ENCODE measurements at regions not wholly inside any gene's neighbourhood (a gene's known extent, or its start where the extent isn't known, plus 50 kb on each side); places are given as distances from the start of the nearest gene placed in this dataset.
"Not testable (repeated sequence)": the region's sequence is repeated elsewhere in the genome, so short reads cannot be mapped to it uniquely, and the experiment has no call there.

DNA sequence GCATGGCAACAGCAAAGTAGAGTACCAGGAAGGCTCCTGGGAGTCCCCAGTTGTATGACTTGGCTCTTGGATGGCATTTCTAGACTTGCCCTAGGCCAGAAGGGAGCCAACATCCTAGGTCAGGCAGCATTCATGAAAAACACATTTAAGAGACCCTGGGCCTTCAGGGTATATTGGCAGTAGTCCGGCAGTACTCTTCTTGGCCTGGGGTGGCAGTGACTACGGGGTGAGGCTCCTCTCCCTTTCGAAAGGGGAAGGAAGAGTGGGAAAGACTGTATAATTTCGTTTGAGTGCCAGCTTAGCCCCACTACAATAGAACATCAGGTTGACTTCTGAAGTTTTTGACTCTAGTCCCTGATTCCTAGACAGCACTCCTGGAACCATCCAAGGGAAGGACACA is 136.4 kb downstream of the ZIC4 start:
- TF ChIP-seq, protein P1, sequence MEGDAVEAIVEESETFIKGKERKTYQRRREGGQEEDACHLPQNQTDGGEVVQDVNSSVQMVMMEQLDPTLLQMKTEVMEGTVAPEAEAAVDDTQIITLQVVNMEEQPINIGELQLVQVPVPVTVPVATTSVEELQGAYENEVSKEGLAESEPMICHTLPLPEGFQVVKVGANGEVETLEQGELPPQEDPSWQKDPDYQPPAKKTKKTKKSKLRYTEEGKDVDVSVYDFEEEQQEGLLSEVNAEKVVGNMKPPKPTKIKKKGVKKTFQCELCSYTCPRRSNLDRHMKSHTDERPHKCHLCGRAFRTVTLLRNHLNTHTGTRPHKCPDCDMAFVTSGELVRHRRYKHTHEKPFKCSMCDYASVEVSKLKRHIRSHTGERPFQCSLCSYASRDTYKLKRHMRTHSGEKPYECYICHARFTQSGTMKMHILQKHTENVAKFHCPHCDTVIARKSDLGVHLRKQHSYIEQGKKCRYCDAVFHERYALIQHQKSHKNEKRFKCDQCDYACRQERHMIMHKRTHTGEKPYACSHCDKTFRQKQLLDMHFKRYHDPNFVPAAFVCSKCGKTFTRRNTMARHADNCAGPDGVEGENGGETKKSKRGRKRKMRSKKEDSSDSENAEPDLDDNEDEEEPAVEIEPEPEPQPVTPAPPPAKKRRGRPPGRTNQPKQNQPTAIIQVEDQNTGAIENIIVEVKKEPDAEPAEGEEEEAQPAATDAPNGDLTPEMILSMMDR (conservative IDR thresholded peaks at IDR 0.05; ENCODE audit: low read depth, low read length) = no peak
- H3K4me3 ChIP-seq (ENCODE audit: low read depth, low read length) = no peak overlapping the region
- no peak for DNase-seq (ENCODE audit: low read depth)

DNA sequence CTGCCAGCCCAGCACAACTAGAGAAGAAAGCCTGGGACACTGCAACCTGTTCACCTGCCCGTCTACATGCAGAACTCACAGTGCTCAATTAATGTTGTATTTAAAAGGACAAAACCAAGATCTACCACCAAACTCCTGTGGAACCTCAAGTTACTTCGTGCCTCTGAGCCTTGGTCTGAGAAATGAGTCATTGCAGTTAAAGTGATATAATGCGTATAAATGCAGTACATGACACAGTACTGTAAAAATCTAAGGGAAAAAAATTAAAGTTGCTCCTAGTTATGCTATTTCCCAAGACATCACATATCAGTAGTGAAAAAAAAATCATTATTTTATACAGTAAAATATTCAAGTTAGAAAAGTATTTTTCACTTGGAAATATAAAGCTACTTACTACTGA is 138.9 kb downstream of the ZIC4 start:
- DNase-seq (ENCODE audit: low read depth) = peak; percentile 15
- no peak overlapping the region for H3K4me3 ChIP-seq (ENCODE audit: low read depth, low read length)
- TF ChIP-seq, protein P1 (conservative IDR thresholded peaks at IDR 0.05; ENCODE audit: low read depth, low read length) = no peak

DNA sequence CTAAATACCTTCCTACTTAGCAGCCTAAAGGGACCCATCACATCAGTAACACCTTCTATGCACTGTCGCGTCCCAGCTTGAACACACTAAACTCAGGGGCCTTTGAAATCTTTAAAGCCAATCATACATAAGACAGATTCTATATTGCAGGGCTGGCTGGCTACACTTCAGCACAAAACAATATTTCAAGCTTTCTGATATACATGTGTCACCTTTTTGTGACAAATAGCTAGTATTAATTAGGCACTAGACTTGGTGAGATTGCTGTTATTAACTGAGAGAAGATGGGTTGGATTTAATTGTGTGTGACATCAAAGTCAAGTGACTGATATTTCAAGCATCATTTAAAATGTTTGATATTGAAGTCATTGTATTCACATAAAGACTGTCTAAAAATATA is 148.4 kb downstream of the ZIC4 start:
- TF ChIP-seq, protein P1 (conservative IDR thresholded peaks at IDR 0.05; ENCODE audit: low read depth, low read length) = no peak
- no peak overlapping the region for H3K4me3 ChIP-seq (ENCODE audit: low read depth, low read length)
- no peak for DNase-seq (ENCODE audit: low read depth)

DNA sequence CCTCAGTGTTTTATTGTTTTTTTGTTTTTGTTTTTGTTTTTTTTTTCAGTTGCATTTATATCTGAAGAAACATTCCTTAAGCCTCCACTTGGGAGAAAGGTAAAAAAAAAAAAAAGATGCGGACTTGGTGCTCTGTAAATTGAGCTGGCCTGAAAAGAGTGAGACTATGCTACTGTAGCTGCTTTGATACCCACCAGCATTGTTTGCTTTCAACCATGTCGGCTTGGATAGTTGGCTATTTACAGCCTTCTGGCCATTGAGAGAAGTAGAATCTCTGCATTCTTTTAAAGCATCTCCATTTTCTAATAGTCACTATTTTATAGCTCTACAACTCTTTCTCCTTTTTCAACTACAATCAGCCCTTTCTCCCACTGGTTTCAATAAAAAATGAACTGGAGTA is 149.6 kb downstream of the ZIC4 start:
- no peak overlapping the region for H3K4me3 ChIP-seq (ENCODE audit: low read depth, low read length)
- TF ChIP-seq, protein P1 (conservative IDR thresholded peaks at IDR 0.05; ENCODE audit: low read depth, low read length) = no peak
- DNase-seq (ENCODE audit: low read depth) = no peak

DNA sequence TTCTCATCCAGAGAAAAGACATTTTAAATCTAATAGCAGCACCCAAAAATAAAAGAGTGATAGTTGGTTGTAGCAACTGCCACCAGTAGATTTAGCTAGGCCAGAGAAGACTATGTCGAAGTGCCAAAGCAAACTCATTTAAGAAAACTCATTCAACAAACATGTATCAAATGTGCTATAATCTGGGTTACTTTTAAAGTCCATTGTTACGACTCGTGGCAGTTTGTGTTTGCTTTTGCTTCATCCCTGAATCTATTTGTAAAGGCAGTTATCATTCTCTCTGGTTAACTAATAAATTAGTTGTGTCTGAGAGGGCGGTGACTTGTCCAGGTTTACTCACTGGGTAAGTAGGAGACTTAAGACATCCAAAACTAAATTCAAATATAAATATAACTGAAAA is 159.4 kb downstream of the ZIC4 start:
- H3K4me3 ChIP-seq (ENCODE audit: low read depth, low read length) = no peak overlapping the region
- TF ChIP-seq, protein P1 (conservative IDR thresholded peaks at IDR 0.05; ENCODE audit: low read depth, low read length) = no peak
- DNase-seq (ENCODE audit: low read depth) = no peak

DNA sequence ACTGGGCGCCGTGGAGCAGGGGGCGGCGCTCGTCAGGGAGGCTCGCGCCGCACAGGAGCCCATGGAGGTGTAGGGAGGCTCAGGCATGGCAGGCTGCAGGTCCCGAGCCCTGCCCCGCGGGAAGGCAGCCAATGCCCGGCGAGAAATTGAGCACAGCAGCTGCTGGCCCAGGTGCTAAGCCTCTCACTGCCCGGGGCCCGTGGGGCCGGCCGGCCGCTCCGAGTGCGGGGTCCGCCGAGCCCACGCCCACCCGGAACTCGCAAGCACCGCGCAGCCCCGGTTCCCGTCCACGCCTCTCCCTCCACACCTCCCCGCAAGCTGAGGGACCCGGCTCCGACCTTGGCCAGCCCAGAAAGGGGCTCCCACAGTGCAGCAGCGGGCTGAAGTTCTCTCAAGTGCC is 160.7 kb downstream of the ZIC4 start:
- H3K4me3 ChIP-seq (ENCODE audit: low read depth, low read length); DNase-seq (ENCODE audit: low read depth): not testable (repeated sequence)

DNA sequence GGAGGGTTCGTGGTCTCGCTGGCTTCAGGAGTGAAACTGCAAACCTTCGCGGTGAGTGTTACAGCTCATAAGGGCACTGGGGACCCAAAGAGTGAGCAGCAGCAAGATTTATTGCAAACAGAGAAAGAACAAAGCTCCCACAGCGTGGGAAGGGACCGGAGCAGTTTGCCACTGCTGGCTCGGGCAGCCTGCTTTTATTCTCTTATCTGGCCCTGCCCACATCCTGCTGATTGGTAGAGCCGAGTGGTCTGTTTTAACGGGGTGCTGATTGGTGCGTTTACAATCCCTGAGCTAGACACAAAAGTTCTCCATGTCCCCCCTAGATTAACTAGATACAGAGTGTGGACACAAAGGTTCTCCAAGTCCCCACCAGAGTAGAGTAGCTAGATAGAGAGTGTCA is 161.3 kb downstream of the ZIC4 start:
- H3K4me3 ChIP-seq (ENCODE audit: low read depth, low read length); DNase-seq (ENCODE audit: low read depth): not testable (repeated sequence)

DNA sequence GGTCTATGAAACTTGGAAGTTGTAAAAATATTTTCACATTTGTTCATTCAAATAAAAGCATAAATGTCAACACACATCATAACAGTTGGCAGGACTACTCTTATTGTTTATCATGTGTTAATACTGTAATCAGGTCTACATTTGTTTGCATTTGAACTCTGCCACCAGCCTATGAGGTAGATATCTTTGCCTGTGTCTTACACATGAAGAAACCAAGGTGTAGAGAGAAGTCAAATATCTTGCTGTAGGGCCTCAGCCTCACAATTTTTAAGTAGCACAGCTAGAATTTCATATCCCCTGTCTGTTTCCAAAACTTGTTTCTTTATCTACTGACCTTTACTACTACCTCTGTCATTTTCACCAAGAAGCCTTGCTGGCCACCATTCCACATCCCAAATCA is 161.9 kb downstream of the ZIC4 start:
- H3K4me3 ChIP-seq (ENCODE audit: low read depth, low read length) = no peak overlapping the region
- TF ChIP-seq, protein P1 (conservative IDR thresholded peaks at IDR 0.05; ENCODE audit: low read depth, low read length) = no peak
- DNase-seq (ENCODE audit: low read depth) = no peak
